ENCODE measurements at regions not wholly inside any gene's neighbourhood (a gene's known extent, or its start where the extent isn't known, plus 50 kb on each side); places are given as distances from the start of the nearest gene placed in this dataset.

GRCh38 chrX:124524852-124525251 is 178.5 kb downstream of the SH2D1A start:
- DNase-seq (ENCODE audit: low spot score), result no peak

GRCh38 chrX:124529786-124530185 is 183.4 kb downstream of the SH2D1A start:
- DNase-seq (ENCODE audit: low spot score), result no peak

GRCh38 chrX:124530803-124531202 is 184.4 kb downstream of the SH2D1A start:
- DNase-seq (ENCODE audit: low spot score), result no peak

- no peak for DNase-seq (ENCODE audit: low spot score)
Observed at GRCh38 chrX:124534536-124534935, 188.2 kb downstream of the SH2D1A start.

- DNase-seq (ENCODE audit: low spot score), result no peak
Observed at GRCh38 chrX:124540474-124540873, 194.1 kb downstream of the SH2D1A start.

GRCh38 chrX:124548571-124548970 is 202.2 kb downstream of the SH2D1A start:
- no peak for DNase-seq (ENCODE audit: low spot score)

- no peak for DNase-seq (ENCODE audit: low spot score)
Observed at GRCh38 chrX:124555036-124555595, 208.8 kb downstream of the SH2D1A start.

- no peak for DNase-seq (ENCODE audit: low spot score)
Observed at GRCh38 chrX:124557976-124558375, 211.6 kb downstream of the SH2D1A start.

- DNase-seq (ENCODE audit: low spot score), result no peak
Observed at GRCh38 chrX:124573468-124573867, 227.1 kb downstream of the SH2D1A start.

- DNase-seq (ENCODE audit: low spot score), result no peak
Observed at GRCh38 chrX:124592744-124593143, 246.4 kb downstream of the SH2D1A start.

- no peak for DNase-seq (ENCODE audit: low spot score)
Observed at GRCh38 chrX:124594017-124594651, 247.8 kb downstream of the SH2D1A start.

- no peak for DNase-seq (ENCODE audit: low spot score)
Observed at GRCh38 chrX:124605511-124605910, 259.1 kb downstream of the SH2D1A start.

- DNase-seq (ENCODE audit: low spot score), result no peak
Observed at GRCh38 chrX:124606724-124607123, 260.4 kb downstream of the SH2D1A start.

GRCh38 chrX:124619710-124620109 is 273.3 kb downstream of the SH2D1A start:
- no peak for DNase-seq (ENCODE audit: low spot score)

- DNase-seq (ENCODE audit: low spot score), result no peak
Observed at GRCh38 chrX:124634363-124634762, 288.0 kb downstream of the SH2D1A start.

- no peak for DNase-seq (ENCODE audit: low spot score)
Observed at GRCh38 chrX:124641737-124642491, 295.6 kb downstream of the SH2D1A start.

GRCh38 chrX:124646403-124646802 is 300.0 kb downstream of the SH2D1A start:
- no peak for DNase-seq (ENCODE audit: low spot score)

GRCh38 chrX:124651031-124651430 is 304.7 kb downstream of the SH2D1A start:
- DNase-seq (ENCODE audit: low spot score), result no peak

- no peak for DNase-seq (ENCODE audit: low spot score)
Observed at GRCh38 chrX:124665621-124666400, 319.4 kb downstream of the SH2D1A start.

GRCh38 chrX:124679199-124679598 is 332.8 kb downstream of the SH2D1A start:
- no peak for DNase-seq (ENCODE audit: low spot score)

- no peak for DNase-seq (ENCODE audit: low spot score)
Observed at GRCh38 chrX:124680287-124680686, 333.9 kb downstream of the SH2D1A start.

- no peak for DNase-seq (ENCODE audit: low spot score)
Observed at GRCh38 chrX:124690495-124690894, 344.1 kb downstream of the SH2D1A start.

GRCh38 chrX:124699876-124700275 is 353.5 kb downstream of the SH2D1A start:
- no peak for DNase-seq (ENCODE audit: low spot score)

Measured in CD4-positive, alpha-beta T cell treated with Interleukin-6 at 100 ng/mL for 8 hours (primary cell).